ENCODE measurements at regions not wholly inside any gene's neighbourhood (a gene's known extent, or its start where the extent isn't known, plus 50 kb on each side); places are given as distances from the start of the nearest gene placed in this dataset.
A peak's percentile ranks its signal among the peaks of the same experiment; 100 is the strongest.

DNA sequence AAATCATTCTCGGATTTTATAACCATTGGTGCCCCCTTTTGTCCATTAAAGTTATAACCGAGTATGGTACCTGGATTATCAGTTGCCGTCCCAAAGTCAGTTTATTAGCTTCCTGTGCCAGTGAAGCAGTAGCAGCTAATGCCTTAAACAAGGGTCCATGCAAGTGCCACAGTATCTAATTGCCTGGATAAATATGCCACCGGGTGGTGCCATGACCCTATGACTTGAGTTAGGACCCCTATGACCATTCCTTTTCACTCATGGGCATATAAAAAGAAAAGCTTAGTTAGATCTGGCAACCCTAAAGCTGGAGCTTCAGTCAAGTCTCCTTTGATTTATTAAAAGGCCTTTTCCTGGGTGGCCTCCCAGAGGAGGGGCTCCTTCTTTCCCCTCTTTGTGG, 1314.6 kb downstream of the TMEM121 start:
- TF ChIP-seq, protein P1, sequence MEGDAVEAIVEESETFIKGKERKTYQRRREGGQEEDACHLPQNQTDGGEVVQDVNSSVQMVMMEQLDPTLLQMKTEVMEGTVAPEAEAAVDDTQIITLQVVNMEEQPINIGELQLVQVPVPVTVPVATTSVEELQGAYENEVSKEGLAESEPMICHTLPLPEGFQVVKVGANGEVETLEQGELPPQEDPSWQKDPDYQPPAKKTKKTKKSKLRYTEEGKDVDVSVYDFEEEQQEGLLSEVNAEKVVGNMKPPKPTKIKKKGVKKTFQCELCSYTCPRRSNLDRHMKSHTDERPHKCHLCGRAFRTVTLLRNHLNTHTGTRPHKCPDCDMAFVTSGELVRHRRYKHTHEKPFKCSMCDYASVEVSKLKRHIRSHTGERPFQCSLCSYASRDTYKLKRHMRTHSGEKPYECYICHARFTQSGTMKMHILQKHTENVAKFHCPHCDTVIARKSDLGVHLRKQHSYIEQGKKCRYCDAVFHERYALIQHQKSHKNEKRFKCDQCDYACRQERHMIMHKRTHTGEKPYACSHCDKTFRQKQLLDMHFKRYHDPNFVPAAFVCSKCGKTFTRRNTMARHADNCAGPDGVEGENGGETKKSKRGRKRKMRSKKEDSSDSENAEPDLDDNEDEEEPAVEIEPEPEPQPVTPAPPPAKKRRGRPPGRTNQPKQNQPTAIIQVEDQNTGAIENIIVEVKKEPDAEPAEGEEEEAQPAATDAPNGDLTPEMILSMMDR (IDR thresholded peaks at IDR 0.05; ENCODE audit: low read depth, low read length) = no peak
- no peak overlapping the region for H3K4me3 ChIP-seq (ENCODE audit: low read depth, low read length)

DNA sequence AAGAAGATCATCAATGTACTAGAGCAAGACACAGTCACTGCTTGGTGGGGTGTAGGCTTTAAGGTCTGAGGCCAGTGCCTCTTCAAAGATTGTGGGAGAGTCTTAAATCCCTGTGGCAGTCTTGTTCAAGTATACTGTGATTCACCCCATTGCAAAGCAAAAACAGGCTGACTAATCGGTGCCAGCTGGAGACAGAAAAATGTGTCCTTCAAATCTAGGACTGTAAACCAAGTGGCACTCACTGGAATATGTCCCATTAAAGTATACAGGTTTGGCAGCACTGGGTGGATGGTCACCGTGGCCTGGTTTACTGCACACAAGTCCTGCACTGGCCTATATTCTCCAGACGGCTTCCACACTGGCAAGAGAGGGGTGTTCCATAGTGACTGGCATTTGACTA, 1315.3 kb downstream of the TMEM121 start:
- TF ChIP-seq, protein P1 (IDR thresholded peaks at IDR 0.05; ENCODE audit: low read depth, low read length) = no peak
- H3K4me3 ChIP-seq (ENCODE audit: low read depth, low read length) = no peak overlapping the region

DNA sequence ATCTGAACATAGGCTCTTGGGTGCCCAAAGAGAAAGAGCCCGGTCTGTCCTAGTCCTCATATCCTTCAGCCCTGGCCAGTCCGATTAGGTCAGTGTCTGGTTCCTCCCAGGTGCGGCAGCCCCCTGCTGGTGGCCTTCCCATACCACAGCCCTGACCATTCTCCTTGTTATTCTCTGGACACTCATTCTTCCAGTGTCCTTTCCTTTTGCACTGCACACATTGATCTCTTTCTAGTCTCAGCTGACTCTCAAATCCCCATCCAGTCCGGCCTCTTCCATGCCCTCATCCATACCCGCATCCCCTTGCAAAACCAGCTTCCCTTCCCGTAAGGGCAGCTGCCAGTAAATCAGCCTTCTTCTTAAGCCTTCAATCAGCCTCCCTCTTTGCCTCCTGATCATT, 1316.3 kb downstream of the TMEM121 start:
- TF ChIP-seq, protein P1 (IDR thresholded peaks at IDR 0.05; ENCODE audit: low read depth, low read length) = peak; percentile 44; the same call in 1 of the 2 replicates
- no peak overlapping the region for H3K4me3 ChIP-seq (ENCODE audit: low read depth, low read length)

DNA sequence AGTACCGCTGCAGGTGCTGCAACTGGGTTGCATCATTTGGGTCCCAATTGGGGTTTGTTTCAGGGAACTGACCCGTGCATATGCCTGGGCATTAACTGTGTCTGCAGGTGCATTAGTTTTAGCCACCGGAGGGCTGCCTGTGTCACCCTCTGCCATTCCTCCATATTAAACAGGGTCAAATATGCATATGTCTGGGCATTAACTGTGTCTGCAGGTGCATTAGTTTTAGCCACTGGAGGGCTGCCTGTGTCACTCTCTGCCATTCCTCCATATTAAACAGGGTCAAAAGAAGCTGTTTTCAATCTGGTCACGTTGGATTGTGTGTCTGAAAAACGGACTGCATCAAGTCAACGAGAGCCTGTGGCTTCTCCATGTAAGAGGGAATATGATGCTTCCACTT, 1317.0 kb downstream of the TMEM121 start:
- H3K4me3 ChIP-seq (ENCODE audit: low read depth, low read length) = peak overlapping the region; percentile 55
- TF ChIP-seq, protein P1 (IDR thresholded peaks at IDR 0.05; ENCODE audit: low read depth, low read length) = no peak

DNA sequence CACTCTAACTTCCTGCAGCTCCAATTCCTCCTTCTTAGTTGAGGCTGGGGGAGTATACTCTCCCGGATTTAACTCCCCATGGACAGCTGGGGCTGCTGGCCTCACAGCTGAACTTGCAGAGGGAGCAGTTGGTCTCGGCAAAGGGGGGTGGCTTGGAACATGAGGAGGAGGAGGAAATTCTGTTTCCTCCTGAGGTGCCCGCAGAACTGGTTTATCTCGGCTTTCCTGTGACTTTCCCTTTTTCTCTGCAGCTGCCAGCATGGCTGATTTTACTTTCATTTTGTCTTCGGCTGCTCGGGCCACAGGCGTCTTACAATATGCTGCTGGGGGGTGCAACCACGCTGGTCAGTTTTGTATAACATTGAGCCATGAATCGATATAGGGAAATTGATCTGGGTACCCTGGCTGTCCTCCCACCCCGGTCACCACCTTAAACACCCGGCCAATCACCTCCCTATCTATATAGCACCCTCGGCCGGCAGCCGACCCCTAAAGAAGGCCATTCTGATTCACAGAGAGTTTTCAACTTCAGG, 1317.6 kb downstream of the TMEM121 start:
- peak overlapping the region; percentile 55 for H3K4me3 ChIP-seq (ENCODE audit: low read depth, low read length)

DNA sequence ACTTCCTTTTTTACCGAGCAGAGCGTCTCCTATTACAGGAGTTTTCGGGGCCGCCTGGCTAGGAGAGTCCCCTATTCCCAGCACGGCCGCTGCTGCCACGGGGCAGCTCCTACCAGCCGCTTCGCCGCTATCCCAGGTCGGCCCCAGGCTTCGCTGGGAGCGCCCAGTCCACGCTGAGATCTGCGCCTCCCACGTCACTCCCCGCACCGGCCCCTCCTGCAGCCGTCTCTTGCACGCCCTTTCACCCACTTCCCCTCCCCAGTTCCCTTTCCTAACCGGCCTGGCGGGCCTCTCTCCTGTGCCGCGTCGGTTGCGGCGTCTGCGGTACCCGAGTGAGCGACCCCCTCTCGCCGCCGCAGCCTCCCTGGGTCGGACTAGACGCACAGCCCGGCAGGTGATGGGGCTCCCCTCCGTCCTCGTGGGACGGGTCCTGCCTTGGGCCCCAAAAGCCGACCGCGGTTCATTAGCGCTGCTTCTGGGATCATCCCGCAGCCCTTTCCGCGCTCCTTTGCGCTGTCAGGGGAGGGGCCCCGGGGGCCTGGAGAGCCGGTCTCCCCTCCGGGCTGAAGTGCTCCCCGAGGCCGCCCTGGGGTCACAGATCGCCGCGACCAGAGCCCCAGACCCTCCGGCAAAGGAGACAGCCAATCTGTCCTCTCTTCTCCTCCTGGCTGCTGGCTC, 1318.4 kb downstream of the TMEM121 start:
- peak overlapping the region; percentile 55 for H3K4me3 ChIP-seq (ENCODE audit: low read depth, low read length)

More for the DNA sequence above, 1317.6 kb downstream of the TMEM121 start:
- TF ChIP-seq, protein P1 (IDR thresholded peaks at IDR 0.05; ENCODE audit: low read depth, low read length) = no peak

More for the DNA sequence above, 1318.4 kb downstream of the TMEM121 start:
- TF ChIP-seq, protein P1 (IDR thresholded peaks at IDR 0.05; ENCODE audit: low read depth, low read length) = no peak
